ENCODE measurements at regions not wholly inside any gene's neighbourhood (a gene's known extent, or its start where the extent isn't known, plus 50 kb on each side); places are given as distances from the start of the nearest gene placed in this dataset.

DNA sequence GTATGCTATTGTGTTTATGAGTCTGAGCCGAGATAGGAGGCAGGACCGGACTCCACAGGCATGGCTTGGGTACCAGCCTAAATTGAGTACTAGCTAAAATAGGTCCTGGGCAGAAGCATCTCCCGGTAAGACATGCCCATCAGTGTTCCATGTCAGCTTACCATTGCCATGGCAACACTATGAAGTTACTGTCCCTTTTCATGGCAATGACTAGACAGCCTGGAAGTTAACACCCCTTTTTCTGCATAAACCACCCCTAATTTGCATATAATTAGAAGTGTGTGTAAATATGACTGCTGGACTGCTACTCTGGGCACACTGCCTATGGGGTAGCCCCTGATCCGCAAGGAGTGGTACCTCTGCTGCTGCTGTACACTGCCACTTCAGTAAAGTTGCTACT lies 1005.1 kb upstream of the FAM98A start:
- no peaks in the 10 kb centered on the region for H3K9me3 ChIP-seq (ENCODE audit: control insufficient read depth, low read length)
- no peaks in the 10 kb centered on the region for H3K4me1 ChIP-seq (ENCODE audit: control insufficient read depth, insufficient read depth, low read length)
- no peaks in the 10 kb centered on the region for H3K36me3 ChIP-seq (ENCODE audit: control insufficient read depth, insufficient read depth, low read length)
- H3K27ac ChIP-seq (ENCODE audit: insufficient read depth, low read depth, low read length, poor library complexity, severe bottlenecking): no peak overlapping the region
- H3K27me3 ChIP-seq (ENCODE audit: control insufficient read depth, insufficient read depth, low read length, poor library complexity, severe bottlenecking): no peaks in the 10 kb centered on the region
- 93 to 97% methylated on average over 3 of the region's 4 CpGs for WGBS, 2 experiments
- H3K4me3 ChIP-seq (ENCODE audit: insufficient read depth, low read depth, low read length): no peak overlapping the region

DNA sequence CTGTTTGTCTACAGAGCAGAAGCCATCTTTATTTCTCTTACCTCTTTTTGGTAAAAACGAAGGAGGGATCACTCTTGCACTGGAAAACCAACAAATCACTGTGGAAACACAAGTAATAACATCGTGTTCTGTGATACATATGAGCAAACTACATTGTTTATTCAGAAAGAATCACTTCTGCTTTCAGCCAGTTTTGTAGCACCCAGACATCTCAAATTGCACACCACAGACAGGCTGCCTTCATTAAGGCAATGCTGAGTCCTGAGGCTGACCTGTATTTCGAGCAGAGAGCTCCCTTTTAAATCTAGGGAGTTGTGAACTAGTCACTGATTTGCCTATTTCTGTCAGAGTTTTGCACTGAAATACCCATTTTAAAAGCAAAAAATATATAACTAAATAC lies 1003.2 kb upstream of the FAM98A start:
- Histone ChIP-seq H3K27ac (ENCODE audit: insufficient read depth, low read depth, low read length, poor library complexity, severe bottlenecking) (no peak overlapping the region), H3K27me3 (ENCODE audit: control insufficient read depth, insufficient read depth, low read length, poor library complexity, severe bottlenecking) (no peaks in the 10 kb centered on the region), H3K36me3 (ENCODE audit: control insufficient read depth, insufficient read depth, low read length) (no peaks in the 10 kb centered on the region), H3K4me1 (ENCODE audit: control insufficient read depth, insufficient read depth, low read length) (no peaks in the 10 kb centered on the region), H3K9me3 (ENCODE audit: control insufficient read depth, low read length) (no peaks in the 10 kb centered on the region), H3K4me3 (ENCODE audit: insufficient read depth, low read depth, low read length) (no peak overlapping the region)
- 84 to 97% methylated on average over 3 of the region's 3 CpGs for WGBS, 2 experiments

DNA sequence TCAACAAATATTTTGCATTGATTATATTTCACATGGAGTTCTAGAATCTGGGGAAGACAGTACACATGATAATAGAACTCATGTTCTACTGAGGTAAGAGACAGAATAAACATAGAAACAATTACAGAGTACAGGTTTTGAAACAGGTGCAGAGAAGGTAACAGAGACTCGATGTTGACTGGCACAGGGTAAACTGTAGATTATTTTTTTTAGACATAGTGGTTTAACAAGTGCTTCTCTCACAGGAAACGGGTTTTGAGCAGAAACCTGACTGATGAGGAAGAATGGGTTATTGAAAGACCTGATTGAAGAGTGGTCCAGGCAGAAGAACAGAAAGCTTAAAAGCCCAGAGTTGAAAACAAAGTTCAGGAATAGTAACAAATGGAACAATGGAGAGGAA lies 1002.5 kb upstream of the FAM98A start:
- Histone ChIP-seq H3K27ac (ENCODE audit: insufficient read depth, low read depth, low read length, poor library complexity, severe bottlenecking) (no peak overlapping the region), H3K27me3 (ENCODE audit: control insufficient read depth, insufficient read depth, low read length, poor library complexity, severe bottlenecking) (no peaks in the 10 kb centered on the region), H3K4me1 (ENCODE audit: control insufficient read depth, insufficient read depth, low read length) (no peaks in the 10 kb centered on the region), H3K4me3 (ENCODE audit: insufficient read depth, low read depth, low read length) (no peak overlapping the region), H3K36me3 (ENCODE audit: control insufficient read depth, insufficient read depth, low read length) (no peaks in the 10 kb centered on the region), H3K9me3 (ENCODE audit: control insufficient read depth, low read length) (no peaks in the 10 kb centered on the region)
- 92 to 93% methylated on average over 2 of the region's 2 CpGs for WGBS, 2 experiments

DNA sequence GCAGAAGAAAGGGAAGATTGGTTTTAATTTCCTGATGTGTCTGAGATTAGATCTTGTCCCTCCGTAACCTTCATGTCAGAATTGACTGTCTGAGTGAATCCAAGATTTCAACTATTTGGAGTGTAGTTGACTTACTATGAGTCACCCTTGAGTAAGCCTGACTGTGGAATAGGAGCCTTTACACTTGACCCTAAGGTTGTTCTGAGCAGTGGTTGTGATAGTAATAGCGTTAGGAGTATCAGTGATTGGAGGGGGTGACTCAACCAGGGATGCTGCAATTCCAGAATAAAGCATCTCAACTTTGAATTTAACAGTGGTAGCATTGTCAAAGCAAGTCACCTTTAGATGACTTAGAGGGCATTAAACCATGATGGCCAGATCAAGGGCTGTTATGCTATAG lies 979.5 kb upstream of the FAM98A start:
- H3K27me3 ChIP-seq (ENCODE audit: control insufficient read depth, insufficient read depth, low read length, poor library complexity, severe bottlenecking): no peaks in the 10 kb centered on the region
- no peak overlapping the region for H3K27ac ChIP-seq (ENCODE audit: insufficient read depth, low read depth, low read length, poor library complexity, severe bottlenecking)
- H3K4me1 ChIP-seq (ENCODE audit: control insufficient read depth, insufficient read depth, low read length): no peaks in the 10 kb centered on the region
- H3K9me3 ChIP-seq (ENCODE audit: control insufficient read depth, low read length): no peaks in the 10 kb centered on the region
- no peaks in the 10 kb centered on the region for H3K36me3 ChIP-seq (ENCODE audit: control insufficient read depth, insufficient read depth, low read length)
- 97 to 100% methylated on average over 2 of the region's 2 CpGs for WGBS, 2 experiments
- no peak overlapping the region for H3K4me3 ChIP-seq (ENCODE audit: insufficient read depth, low read depth, low read length)

DNA sequence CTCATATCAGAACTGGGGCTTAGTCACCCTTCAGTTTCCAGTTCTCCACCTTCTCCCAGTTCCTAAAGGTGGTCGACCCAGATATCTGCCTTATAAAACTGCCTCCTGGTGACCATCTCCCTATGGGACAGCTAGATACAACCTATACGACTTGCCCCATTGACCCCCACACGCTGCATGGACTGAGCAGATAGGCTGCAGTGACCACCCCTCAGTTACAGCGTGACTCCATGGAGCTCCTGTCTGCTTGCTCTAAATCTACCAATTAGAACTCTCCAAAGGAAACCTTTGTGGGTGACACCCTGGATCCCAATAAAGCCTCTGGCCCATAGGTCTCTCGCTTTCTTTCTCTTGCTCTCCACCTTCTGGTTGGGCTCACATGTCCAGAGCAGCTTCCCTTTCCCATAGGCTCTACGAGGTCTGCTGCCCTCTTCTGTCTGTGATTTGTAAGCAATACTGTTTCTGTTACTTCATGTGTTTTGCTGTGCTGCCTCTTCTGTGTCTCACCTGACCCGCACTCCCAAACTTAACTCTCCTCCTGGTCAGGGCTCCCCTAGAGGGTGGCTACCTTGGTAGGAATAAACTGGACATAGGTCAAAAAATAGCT lies 971.3 kb upstream of the FAM98A start:
- 86 to 91% methylated on average over 6 of the region's 7 CpGs for WGBS, 2 experiments
- no peaks in the 10 kb centered on the region for H3K27me3 ChIP-seq (ENCODE audit: control insufficient read depth, insufficient read depth, low read length, poor library complexity, severe bottlenecking)
- H3K36me3 ChIP-seq (ENCODE audit: control insufficient read depth, insufficient read depth, low read length): no peaks in the 10 kb centered on the region
- no peaks in the 10 kb centered on the region for H3K4me1 ChIP-seq (ENCODE audit: control insufficient read depth, insufficient read depth, low read length)
- no peak overlapping the region for H3K27ac ChIP-seq (ENCODE audit: insufficient read depth, low read depth, low read length, poor library complexity, severe bottlenecking)
- no peaks in the 10 kb centered on the region for H3K9me3 ChIP-seq (ENCODE audit: control insufficient read depth, low read length)
- no peak overlapping the region for H3K4me3 ChIP-seq (ENCODE audit: insufficient read depth, low read depth, low read length)

DNA sequence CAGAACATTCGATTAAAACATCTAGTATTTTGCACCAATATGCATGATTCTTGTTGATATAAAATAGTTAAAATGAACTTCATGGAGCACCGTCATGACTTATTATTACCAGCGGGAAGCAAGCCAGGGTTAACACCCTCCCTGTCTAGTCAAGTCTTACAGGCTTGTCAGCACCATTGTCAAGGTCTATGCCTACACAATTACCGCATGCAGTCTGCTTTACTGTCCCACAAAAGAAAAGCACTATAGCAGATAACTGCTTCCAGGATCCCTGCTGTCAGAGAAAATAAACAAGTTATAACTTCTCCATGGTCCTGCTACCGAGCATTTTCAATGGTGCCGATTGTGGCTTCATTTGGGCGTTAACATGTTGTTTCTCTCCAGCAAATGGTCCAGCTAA lies 968.0 kb upstream of the FAM98A start:
- H3K4me1 ChIP-seq (ENCODE audit: control insufficient read depth, insufficient read depth, low read length): no peaks in the 10 kb centered on the region
- no peak overlapping the region for H3K27ac ChIP-seq (ENCODE audit: insufficient read depth, low read depth, low read length, poor library complexity, severe bottlenecking)
- H3K27me3 ChIP-seq (ENCODE audit: control insufficient read depth, insufficient read depth, low read length, poor library complexity, severe bottlenecking): no peaks in the 10 kb centered on the region
- 90 to 92% methylated on average over 7 of the region's 7 CpGs for WGBS, 2 experiments
- H3K4me3 ChIP-seq (ENCODE audit: insufficient read depth, low read depth, low read length): no peak overlapping the region
- H3K36me3 ChIP-seq (ENCODE audit: control insufficient read depth, insufficient read depth, low read length): no peaks in the 10 kb centered on the region
- H3K9me3 ChIP-seq (ENCODE audit: control insufficient read depth, low read length): no peaks in the 10 kb centered on the region

DNA sequence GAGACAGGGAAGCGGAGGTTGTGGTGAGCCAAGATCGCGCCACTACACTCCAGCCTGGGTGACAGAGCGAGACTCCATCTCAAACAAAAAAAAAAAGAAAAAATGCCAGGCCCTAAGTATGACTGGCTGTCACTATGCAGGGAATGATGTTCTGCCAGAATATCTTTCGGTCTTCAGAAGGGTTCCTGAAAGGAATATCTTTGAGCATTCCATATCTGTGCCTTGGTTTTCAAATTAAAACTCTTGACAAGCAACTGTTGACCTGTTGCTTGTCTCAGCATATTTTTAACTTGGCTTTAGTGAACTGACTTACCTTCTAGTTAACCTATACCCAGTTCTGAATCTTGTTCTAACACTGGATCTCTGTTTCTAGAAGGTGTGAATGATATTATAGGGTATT lies 953.2 kb upstream of the FAM98A start:
- Histone ChIP-seq H3K9me3 (ENCODE audit: control insufficient read depth, low read length) (no peaks in the 10 kb centered on the region), H3K36me3 (ENCODE audit: control insufficient read depth, insufficient read depth, low read length) (no peaks in the 10 kb centered on the region), H3K27ac (ENCODE audit: insufficient read depth, low read depth, low read length, poor library complexity, severe bottlenecking) (no peak overlapping the region), H3K27me3 (ENCODE audit: control insufficient read depth, insufficient read depth, low read length, poor library complexity, severe bottlenecking) (no peaks in the 10 kb centered on the region), H3K4me3 (ENCODE audit: insufficient read depth, low read depth, low read length) (no peak overlapping the region), H3K4me1 (ENCODE audit: control insufficient read depth, insufficient read depth, low read length) (no peaks in the 10 kb centered on the region)
- WGBS, 2 experiments: 88 to 94% methylated on average over 5 of the region's 5 CpGs

DNA sequence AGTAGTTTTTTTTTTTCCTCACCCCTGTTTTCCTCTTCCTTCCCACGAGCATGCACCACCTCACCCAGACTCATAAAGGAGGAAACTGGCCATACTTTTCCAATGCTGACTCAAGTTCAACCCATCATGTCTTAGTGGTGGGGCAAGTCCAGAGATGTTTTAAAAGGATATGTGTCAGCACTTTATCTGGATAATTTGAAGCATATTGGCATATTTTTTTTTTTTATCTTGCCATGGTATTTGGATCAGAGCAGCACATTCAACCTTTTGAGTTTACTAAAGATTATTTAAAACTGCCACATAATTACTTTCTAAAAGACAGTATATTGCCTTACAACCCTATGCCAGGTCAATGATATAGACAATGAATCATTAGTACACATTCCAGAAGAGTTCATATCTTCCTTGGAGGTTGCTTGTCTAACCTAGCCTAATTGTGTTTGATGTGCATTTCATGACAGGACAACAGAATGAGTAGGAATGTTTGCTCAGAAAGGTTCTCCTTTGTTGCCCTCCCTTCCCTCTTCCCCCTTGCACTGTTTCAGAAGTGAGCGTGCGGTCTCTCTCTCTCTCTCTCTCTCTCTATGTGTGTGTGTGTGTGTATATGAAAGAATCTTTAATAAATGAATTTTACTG lies 950.7 kb upstream of the FAM98A start:
- no peaks in the 10 kb centered on the region for H3K36me3 ChIP-seq (ENCODE audit: control insufficient read depth, insufficient read depth, low read length)
- H3K27ac ChIP-seq (ENCODE audit: insufficient read depth, low read depth, low read length, poor library complexity, severe bottlenecking): no peak overlapping the region
- H3K4me3 ChIP-seq (ENCODE audit: insufficient read depth, low read depth, low read length): no peak overlapping the region
- no peaks in the 10 kb centered on the region for H3K9me3 ChIP-seq (ENCODE audit: control insufficient read depth, low read length)
- H3K4me1 ChIP-seq (ENCODE audit: control insufficient read depth, insufficient read depth, low read length): no peaks in the 10 kb centered on the region
- H3K27me3 ChIP-seq (ENCODE audit: control insufficient read depth, insufficient read depth, low read length, poor library complexity, severe bottlenecking): no peaks in the 10 kb centered on the region
- WGBS, 2 experiments: 100% methylated on average over 1 of the region's 3 CpGs

DNA sequence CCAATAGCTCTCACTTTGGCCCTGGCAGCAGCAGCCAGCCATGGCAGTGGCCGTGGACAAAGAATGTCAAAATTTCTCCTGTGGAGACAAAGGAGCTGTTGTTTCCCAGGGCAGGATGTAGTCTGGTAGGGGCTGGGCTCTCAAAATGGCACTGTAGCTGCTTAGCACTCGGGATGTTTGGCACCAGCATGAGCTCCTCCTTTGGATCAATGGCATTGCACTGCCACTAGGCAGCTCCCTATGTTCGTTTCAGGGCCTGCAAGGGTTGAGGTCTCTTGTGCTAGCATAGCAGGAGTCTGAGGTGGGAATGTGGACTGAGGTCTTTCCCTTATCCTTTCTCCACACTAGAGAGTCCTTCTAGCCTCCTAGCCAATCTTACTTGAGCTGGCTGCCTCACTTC lies 948.8 kb upstream of the FAM98A start:
- WGBS, 2 experiments: 85 to 96% methylated on average over 3 of the region's 3 CpGs
- no peaks in the 10 kb centered on the region for H3K36me3 ChIP-seq (ENCODE audit: control insufficient read depth, insufficient read depth, low read length)
- no peaks in the 10 kb centered on the region for H3K4me1 ChIP-seq (ENCODE audit: control insufficient read depth, insufficient read depth, low read length)

DNA sequence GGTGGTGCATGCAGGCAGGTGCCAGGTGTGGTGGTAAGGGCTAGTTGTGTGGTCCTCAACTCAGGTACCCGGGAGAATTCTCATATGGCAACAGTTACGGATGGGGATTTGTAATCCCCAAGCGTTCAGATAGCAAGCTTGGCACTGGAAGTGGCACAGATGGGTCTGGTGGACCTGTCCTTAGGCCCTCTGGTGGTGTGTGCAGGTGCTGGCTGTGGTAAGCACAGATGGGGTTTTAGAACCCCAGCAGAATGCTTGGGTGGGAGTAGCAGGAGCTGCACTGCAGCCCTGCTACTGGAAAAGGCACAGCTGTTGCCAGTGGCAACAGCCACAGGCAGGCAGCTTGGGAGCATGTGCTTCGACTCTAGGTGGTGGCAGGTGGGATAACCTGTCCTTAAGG lies 948.2 kb upstream of the FAM98A start:
- Histone ChIP-seq H3K4me1 (ENCODE audit: control insufficient read depth, insufficient read depth, low read length) (no peaks in the 10 kb centered on the region), H3K9me3 (ENCODE audit: control insufficient read depth, low read length) (no peaks in the 10 kb centered on the region), H3K4me3 (ENCODE audit: insufficient read depth, low read depth, low read length) (no peak overlapping the region), H3K27me3 (ENCODE audit: control insufficient read depth, insufficient read depth, low read length, poor library complexity, severe bottlenecking) (no peaks in the 10 kb centered on the region), H3K27ac (ENCODE audit: insufficient read depth, low read depth, low read length, poor library complexity, severe bottlenecking) (no peak overlapping the region), H3K36me3 (ENCODE audit: control insufficient read depth, insufficient read depth, low read length) (no peaks in the 10 kb centered on the region)
- WGBS, 2 experiments: 92 to 95% methylated on average over 4 of the region's 4 CpGs

More for the DNA sequence above, 948.8 kb upstream of the FAM98A start:
- no peaks in the 10 kb centered on the region for H3K27me3 ChIP-seq (ENCODE audit: control insufficient read depth, insufficient read depth, low read length, poor library complexity, severe bottlenecking)
- no peaks in the 10 kb centered on the region for H3K9me3 ChIP-seq (ENCODE audit: control insufficient read depth, low read length)
- no peak overlapping the region for H3K4me3 ChIP-seq (ENCODE audit: insufficient read depth, low read depth, low read length)
- H3K27ac ChIP-seq (ENCODE audit: insufficient read depth, low read depth, low read length, poor library complexity, severe bottlenecking): no peak overlapping the region

Measured in ectodermal cell (in vitro differentiated cells).